HCT116 (cell line): ENCODE measurements at regions not wholly inside any gene's neighbourhood (a gene's known extent, or its start where the extent isn't known, plus 50 kb on each side); places are given as distances from the start of the nearest gene placed in this dataset.
A peak's percentile ranks its signal among the peaks of the same experiment; 100 is the strongest.

Source experiments
- ATAC-seq: fragments of 200-7000 bp; cut with Tn5 transposase; 2 replicates; pipeline ENCODE4 v1.9.1; 2020; ENCODE audit warnings: mild to moderate bottlenecking, moderate library complexity
- BruUV-seq: library from RNA; stranded (reverse); fragments of 400-500 nt; replicated peaks from 2 replicates; lab custom pipeline; 2021; lab: Mats Ljungman, UMichigan
- CTCF ChIA-PET: fragments of 300-600 bp; sonication (Branson Sonifier 250); formaldehyde crosslinking; loops from one replicate; lab custom pipeline; 2021; ENCODE audit warnings: antibody characterized with exemption; lab: Charles Lee
- POLR2A ChIA-PET: fragments of 300-600, 350-600 bp; sonication (Branson Sonifier 250); formaldehyde crosslinking; loops from one replicate; lab custom pipeline; 2021; ENCODE audit warnings: antibody characterized with exemption; lab: Charles Lee
- RAD21 ChIA-PET, 2 experiments: fragments of 300-600 bp; sonication (Branson Sonifier 250); formaldehyde crosslinking; loops; one replicate each; lab custom pipeline; 2023; ENCODE audit warnings: low total read pairs in 2 of 2; ENCODE audit not compliant: uncharacterized antibody in 2 of 2, unreplicated experiment in 2 of 2, low non-redundant PET in 1 of 2; lab: Charles Lee
- DNase-seq: peaks from one replicate; pipeline ENCODE4 v3.0.0-alpha.2; 2010; ENCODE audit warnings: low read depth, low spot score
- H2AFZ ChIP-seq: fragments of 200-600 bp; shearing (Covaris generic), sonication (generic); 2 replicates; pipeline ENCODE4 v1.6.1; 2017; ENCODE audit warnings: low read depth, mixed run types, mixed read lengths, antibody characterized with exemption, low read length; ENCODE audit not compliant: poor library complexity, severe bottlenecking
- H3K27ac ChIP-seq: 2 replicates; pipeline ENCODE4 v1.5.1; 2012; ENCODE audit warnings: low read depth, low read length
- H3K27me3 ChIP-seq: fragments of 200-600 bp; sonication (generic); 2 replicates; pipeline ENCODE4 v1.6.1; 2016; ENCODE audit warnings: mixed run types, low read length, mixed read lengths; ENCODE audit not compliant: insufficient read depth
- H3K36me3 ChIP-seq, 2 experiments: fragments of 200-500 bp in 1 of 2; fragments of 200-600 bp in 1 of 2; sonication (Bioruptor generic) in 1 of 2; sonication (generic) in 1 of 2; 2 replicates each; pipeline versions ENCODE4 v1.5.1 to v1.6.1; 2014 to 2016; ENCODE audit warnings: low read length in 2 of 2, inconsistent platforms in 1 of 2, mixed read lengths in 1 of 2, mixed run types in 1 of 2; ENCODE audit not compliant: insufficient read depth in 2 of 2, control insufficient read depth in 1 of 2
- H3K4me1 ChIP-seq, 2 experiments: fragments of 200-600 bp in 1 of 2; sonication (generic) in 1 of 2; 2 replicates each; pipeline versions ENCODE4 v1.5.1 to v1.6.1; 2012 to 2017; ENCODE audit warnings: low read length in 2 of 2, inconsistent platforms in 1 of 2, mild to moderate bottlenecking in 1 of 2, mixed read lengths in 1 of 2, mixed run types in 1 of 2, moderate library complexity in 1 of 2; ENCODE audit not compliant: insufficient read depth in 2 of 2, control insufficient read depth in 1 of 2
- H3K4me2 ChIP-seq: fragments of 200-600 bp; sonication (generic); 2 replicates; pipeline ENCODE4 v1.6.1; 2017; ENCODE audit warnings: mixed run types, low read length, mixed read lengths
- H3K4me3 ChIP-seq, 2 experiments: fragments of 200-600 bp in 1 of 2; sonication (generic) in 1 of 2; replicated peaks in 1 of 2; 2 replicates each; pipeline ENCODE4 v1.5.1; 2011 to 2016; ENCODE audit warnings: low read length in 2 of 2, control low read depth in 1 of 2, low read depth in 1 of 2, mild to moderate bottlenecking in 1 of 2, mixed read lengths in 1 of 2, mixed run types in 1 of 2
- H3K79me2 ChIP-seq: fragments of 200-600 bp; sonication (generic); 2 replicates; pipeline ENCODE4 v1.6.1; 2017; ENCODE audit warnings: mild to moderate bottlenecking, mixed run types, low read length, moderate library complexity, mixed read lengths; ENCODE audit not compliant: insufficient read depth
- H3K9ac ChIP-seq: fragments of 200-600 bp; sonication (generic); 2 replicates; pipeline ENCODE4 v1.6.1; 2016; ENCODE audit warnings: low read length, mixed read lengths
- H3K9me2 ChIP-seq: fragments of 200-600 bp; sonication (generic), shearing (Covaris generic); 2 replicates; pipeline ENCODE4 v1.6.1; 2017; ENCODE audit warnings: mixed run types, mild to moderate bottlenecking, moderate library complexity; ENCODE audit not compliant: insufficient read depth
- H3K9me3 ChIP-seq, 2 experiments: fragments of 200-500 bp in 1 of 2; fragments of 200-600 bp in 1 of 2; sonication (Bioruptor generic) in 1 of 2; sonication (generic) in 1 of 2; 2 replicates each; pipeline ENCODE4 v1.6.1; 2014 to 2017; ENCODE audit warnings: low read length in 2 of 2, mixed read lengths in 2 of 2, inconsistent platforms in 1 of 2, low read depth in 1 of 2, mild to moderate bottlenecking in 1 of 2, mixed run types in 1 of 2, moderate library complexity in 1 of 2; ENCODE audit not compliant: control insufficient read depth in 1 of 2, insufficient read depth in 1 of 2
- H4K20me1 ChIP-seq: fragments of 200-600 bp; sonication (generic), shearing (Covaris generic); 2 replicates; pipeline ENCODE4 v1.6.1; 2017; ENCODE audit warnings: mixed run types, mild to moderate bottlenecking, moderate library complexity; ENCODE audit not compliant: insufficient read depth
- CEBPB ChIP-seq: IDR thresholded peaks from 2 replicates; pipeline ENCODE4 v1.6.1; 2012; ENCODE audit warnings: low read depth
- CTCF ChIP-seq, 3 experiments: fragments of 200-600 bp in 1 of 3; sonication (generic) in 1 of 3; IDR thresholded peaks in 2 of 3; conservative IDR thresholded peaks in 1 of 3; 2 replicates each; pipeline ENCODE4 v1.5.1; 2012 to 2017; ENCODE audit warnings: low read depth in 2 of 3, low read length in 2 of 3, antibody characterized with exemption in 1 of 3, borderline replicate concordance in 1 of 3, control low read depth in 1 of 3, mild to moderate bottlenecking in 1 of 3, mixed read lengths in 1 of 3, mixed run types in 1 of 3, moderate library complexity in 1 of 3; ENCODE audit not compliant: insufficient read depth in 1 of 3
- EGR1 ChIP-seq: IDR thresholded peaks from 2 replicates; pipeline ENCODE4 v1.6.1; 2012; ENCODE audit warnings: low read depth
- ELF1 ChIP-seq: IDR thresholded peaks from 2 replicates; pipeline ENCODE4 v1.6.1; 2012; ENCODE audit warnings: low read depth, borderline replicate concordance
- EZH2 ChIP-seq: fragments of 200-600 bp; sonication (generic); IDR thresholded peaks from 2 replicates; pipeline ENCODE4 v1.6.1; 2017; ENCODE audit warnings: antibody characterized with exemption, mixed run types
- EZH2phosphoT487 ChIP-seq: fragments of 200-600 bp; IDR thresholded peaks from 2 replicates; pipeline ENCODE4 v1.6.1; 2018; ENCODE audit warnings: antibody characterized with exemption, borderline replicate concordance
- FOSL1 ChIP-seq: IDR thresholded peaks from 2 replicates; pipeline ENCODE4 v1.6.1; 2012; ENCODE audit warnings: low read depth
- JUND ChIP-seq: IDR thresholded peaks from 2 replicates; pipeline ENCODE4 v1.6.1; 2012
- POLR2A ChIP-seq: IDR thresholded peaks from 2 replicates; pipeline ENCODE4 v1.7.0; 2011; ENCODE audit warnings: borderline replicate concordance; ENCODE audit not compliant: insufficient read depth, insufficient read length; ENCODE audit errors: extremely low read depth
- POLR2AphosphoS5 ChIP-seq: IDR thresholded peaks from 2 replicates; pipeline ENCODE4 v1.6.1; 2011; ENCODE audit warnings: mild to moderate bottlenecking, low read depth, low read length, moderate library complexity
- RAD21 ChIP-seq: IDR thresholded peaks from 2 replicates; pipeline ENCODE4 v1.6.1; 2012; ENCODE audit warnings: low read depth, mild to moderate bottlenecking
- SIN3A ChIP-seq: IDR thresholded peaks from 2 replicates; pipeline ENCODE4 v1.6.1; 2012; ENCODE audit warnings: low read depth
- SP1 ChIP-seq: IDR thresholded peaks from 2 replicates; pipeline ENCODE4 v1.6.1; 2012; ENCODE audit warnings: low read depth
- TCF7L2 ChIP-seq: IDR thresholded peaks from 2 replicates; pipeline ENCODE4 v1.7.0; 2011; ENCODE audit warnings: borderline replicate concordance, inconsistent platforms; ENCODE audit not compliant: insufficient read depth, insufficient read length; ENCODE audit errors: extremely low read depth
- ZFX ChIP-seq: fragments of 450-650 bp; IDR thresholded peaks from 2 replicates; pipeline ENCODE4 v1.6.1; 2017
- ZNF274 ChIP-seq: fragments of 200-500 bp; sonication (Bioruptor generic); IDR thresholded peaks from 2 replicates; pipeline ENCODE4 v1.6.1; 2014; ENCODE audit warnings: mild to moderate bottlenecking, low read depth, low read length, inconsistent platforms
- intact Hi-C: fragments of 100-400 bp; cut with micrococcal nuclease; formaldehyde crosslinking; loops from 2 replicates; pipeline ENCODE4 v1.10.0; 2022

GRCh38 chr17:34755371-34755770, 176.0 kb downstream of the TMEM132E start (continued):
- no peak for TF ChIP-seq POLR2AphosphoS5

GRCh38 chr17:34750004-34750403, 170.6 kb downstream of the TMEM132E start:
- H3K4me3 ChIP-seq = no peak overlapping the region
- H3K9me2 ChIP-seq = no peaks in the 10 kb centered on the region
- intact Hi-C loops = no loop called here
- no peaks in the 10 kb centered on the region for H3K36me3 ChIP-seq
- no peak overlapping the region for H3K4me2 ChIP-seq
- 0 out of 4 replicates have a peak, but pooled peaks cover 0 to 4% of the 10 kb centered on the region in 2 experiments for H3K9me3 ChIP-seq
- peak; percentile 67 for ATAC-seq
- POLR2A ChIA-PET = no interaction called here
- CTCF ChIA-PET = no interaction called here
- H2AFZ ChIP-seq = no peak overlapping the region
- peaks cover 72% of the 10 kb centered on the region for H3K27me3 ChIP-seq
- no peaks in the 10 kb centered on the region for H3K79me2 ChIP-seq
- no TSS peak for BruUV-seq
- no peaks in the 10 kb centered on the region for H4K20me1 ChIP-seq
- DNase-seq = no peak
- RAD21 ChIA-PET = no interaction called here
- H3K4me1 ChIP-seq = no peaks in the 10 kb centered on the region
- no peak overlapping the region for H3K9ac ChIP-seq
- no peak overlapping the region for H3K27ac ChIP-seq
- 0 out of 6 replicates have a peak, but pooled peaks of 1 of the 3 experiments have one; percentile 16 for TF ChIP-seq CTCF (IDR thresholded peaks at IDR 0.05 in 2 of 3, conservative IDR thresholded peaks at IDR 0.05 in 1 of 3; ENCODE audit: borderline replicate concordance in 1 of 3, insufficient read depth in 1 of 3, low read depth in 2 of 3, low read length in 2 of 3)
- TF ChIP-seq TCF7L2 = no peak
- no peak for TF ChIP-seq ELF1
- TF ChIP-seq RAD21 = peak; percentile 17

GRCh38 chr17:34741967-34742366, 162.6 kb downstream of the TMEM132E start:
- DNase-seq (no peak), ATAC-seq (no peak)
- H3K36me3 ChIP-seq = no peaks in the 10 kb centered on the region
- no peaks in the 10 kb centered on the region for H3K79me2 ChIP-seq
- H3K4me3 ChIP-seq = no peak overlapping the region
- ChIA-PET POLR2A (no interaction called here), CTCF (no interaction called here), RAD21 (no interaction called here)
- H3K9me3 ChIP-seq = no peaks in the 10 kb centered on the region
- H2AFZ ChIP-seq = no peak overlapping the region
- H3K27ac ChIP-seq = no peak overlapping the region
- no peaks in the 10 kb centered on the region for H4K20me1 ChIP-seq
- H3K4me1 ChIP-seq = no peaks in the 10 kb centered on the region
- no peaks in the 10 kb centered on the region for H3K9me2 ChIP-seq
- intact Hi-C loops = no loop called here
- peaks cover 58% of the 10 kb centered on the region for H3K27me3 ChIP-seq
- H3K4me2 ChIP-seq = no peak overlapping the region
- H3K9ac ChIP-seq = no peak overlapping the region
- no TSS peak for BruUV-seq
- TF ChIP-seq EGR1 (no peak), SIN3A (no peak), ZFX (no peak), POLR2AphosphoS5 (no peak), FOSL1 (no peak), EZH2 (no peak), POLR2A (no peak), SP1 (no peak), CEBPB (no peak), ZNF274 (no peak), CTCF (IDR thresholded peaks at IDR 0.05 in 2 of 3, conservative IDR thresholded peaks at IDR 0.05 in 1 of 3; ENCODE audit: borderline replicate concordance in 1 of 3, insufficient read depth in 1 of 3, low read depth in 2 of 3, low read length in 2 of 3) (no peak), JUND (no peak), ELF1 (no peak), EZH2phosphoT487 (no peak)
